Fibroblast of pulmonary artery (primary cell): ENCODE measurements at regions not wholly inside any gene's neighbourhood (a gene's known extent, or its start where the extent isn't known, plus 50 kb on each side); places are given as distances from the start of the nearest gene placed in this dataset.

Source experiments
- DNase-seq: peaks from one replicate; pipeline ENCODE4 v3.0.0-alpha.2; 2010; ENCODE audit warnings: low read depth
- H3K4me3 ChIP-seq: replicated peaks from 2 replicates; pipeline ENCODE4 v1.5.1; 2011; ENCODE audit warnings: low read depth, mild to moderate bottlenecking, control low read depth, low read length, moderate library complexity
- TF ChIP-seq, protein P1 (sequence below): IDR thresholded peaks from 2 replicates; pipeline ENCODE4 v1.5.1; 2011; ENCODE audit warnings: mild to moderate bottlenecking, control low read depth, low read length, inconsistent platforms; ENCODE audit errors: missing control alignments

DNA sequence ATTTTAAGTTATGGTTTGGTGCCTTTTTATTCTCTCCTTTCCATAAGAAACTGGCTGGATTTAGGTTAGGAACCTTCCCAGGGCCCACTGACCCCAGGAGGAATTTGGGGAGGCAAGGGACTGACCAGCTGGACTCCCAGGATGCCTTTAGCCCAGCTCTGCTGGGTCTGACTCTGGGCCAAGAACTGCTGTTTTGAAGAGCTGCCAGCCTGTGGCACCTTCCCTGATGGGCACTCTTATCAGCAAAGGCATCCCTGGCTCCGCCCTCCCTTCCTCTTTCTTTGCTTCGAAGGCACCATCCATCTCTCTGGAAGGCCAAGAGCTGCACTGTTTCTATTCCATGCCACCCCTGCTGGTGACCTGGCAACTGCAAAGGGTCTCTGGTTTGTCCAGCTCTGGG lies 174.7 kb downstream of the POU4F1 start:
- TF ChIP-seq, protein P1, sequence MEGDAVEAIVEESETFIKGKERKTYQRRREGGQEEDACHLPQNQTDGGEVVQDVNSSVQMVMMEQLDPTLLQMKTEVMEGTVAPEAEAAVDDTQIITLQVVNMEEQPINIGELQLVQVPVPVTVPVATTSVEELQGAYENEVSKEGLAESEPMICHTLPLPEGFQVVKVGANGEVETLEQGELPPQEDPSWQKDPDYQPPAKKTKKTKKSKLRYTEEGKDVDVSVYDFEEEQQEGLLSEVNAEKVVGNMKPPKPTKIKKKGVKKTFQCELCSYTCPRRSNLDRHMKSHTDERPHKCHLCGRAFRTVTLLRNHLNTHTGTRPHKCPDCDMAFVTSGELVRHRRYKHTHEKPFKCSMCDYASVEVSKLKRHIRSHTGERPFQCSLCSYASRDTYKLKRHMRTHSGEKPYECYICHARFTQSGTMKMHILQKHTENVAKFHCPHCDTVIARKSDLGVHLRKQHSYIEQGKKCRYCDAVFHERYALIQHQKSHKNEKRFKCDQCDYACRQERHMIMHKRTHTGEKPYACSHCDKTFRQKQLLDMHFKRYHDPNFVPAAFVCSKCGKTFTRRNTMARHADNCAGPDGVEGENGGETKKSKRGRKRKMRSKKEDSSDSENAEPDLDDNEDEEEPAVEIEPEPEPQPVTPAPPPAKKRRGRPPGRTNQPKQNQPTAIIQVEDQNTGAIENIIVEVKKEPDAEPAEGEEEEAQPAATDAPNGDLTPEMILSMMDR = no peak
- no peak overlapping the region for H3K4me3 ChIP-seq
- DNase-seq = no peak

GRCh38 chr13:78426183-78426582 lies 177.2 kb downstream of the POU4F1 start:
- H3K4me3 ChIP-seq = no peak overlapping the region
- DNase-seq = no peak
- TF ChIP-seq, protein P1 = no peak

GRCh38 chr13:78420814-78421213 lies 182.5 kb downstream of the POU4F1 start:
- DNase-seq = no peak
- TF ChIP-seq, protein P1 = no peak
- H3K4me3 ChIP-seq = no peak overlapping the region

GRCh38 chr13:78413887-78414553 lies 189.3 kb downstream of the POU4F1 start:
- DNase-seq = no peak
- H3K4me3 ChIP-seq = no peak overlapping the region
- TF ChIP-seq, protein P1 = no peak

DNA sequence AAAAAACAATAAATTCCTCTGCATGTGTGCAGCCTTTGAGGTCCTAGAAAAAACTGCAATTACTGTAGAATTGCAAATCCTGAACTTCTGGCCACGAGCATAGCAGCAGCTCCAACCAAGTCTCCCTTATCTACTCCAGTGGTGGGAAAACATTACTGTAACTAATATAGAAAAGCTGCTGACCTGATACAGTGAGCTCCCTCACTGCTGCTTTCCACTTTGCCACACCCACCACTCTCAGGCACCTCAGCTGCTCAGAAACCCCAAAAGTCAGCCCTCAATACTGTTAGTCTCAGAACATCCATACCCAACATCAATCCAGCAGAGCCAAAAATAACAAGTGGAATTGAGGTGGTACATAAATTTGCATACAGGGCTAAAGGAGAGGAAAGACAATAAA lies 192.5 kb downstream of the POU4F1 start:
- DNase-seq = no peak
- H3K4me3 ChIP-seq = no peak overlapping the region
- TF ChIP-seq, protein P1 = no peak

DNA sequence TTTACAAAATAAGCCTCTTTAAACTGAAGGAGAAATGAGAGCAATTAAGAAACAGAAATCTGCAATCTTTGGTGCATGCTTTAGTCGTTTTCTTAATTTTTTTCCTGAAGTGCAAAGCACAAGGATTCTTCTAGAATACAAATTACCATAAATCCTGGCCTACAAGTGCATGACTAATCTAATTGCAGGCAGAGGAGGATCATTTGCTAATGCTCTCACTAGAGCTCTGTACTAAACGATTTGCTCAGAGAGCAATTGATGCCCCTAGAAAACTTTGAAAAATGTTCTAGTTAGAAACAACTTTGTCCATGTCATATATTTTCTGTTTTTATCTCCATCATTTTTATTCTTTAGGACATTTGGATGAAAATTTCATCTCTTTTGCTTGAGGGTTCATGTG lies 193.2 kb downstream of the POU4F1 start:
- no peak for DNase-seq
- TF ChIP-seq, protein P1 = no peak
- H3K4me3 ChIP-seq = no peak overlapping the region

DNA sequence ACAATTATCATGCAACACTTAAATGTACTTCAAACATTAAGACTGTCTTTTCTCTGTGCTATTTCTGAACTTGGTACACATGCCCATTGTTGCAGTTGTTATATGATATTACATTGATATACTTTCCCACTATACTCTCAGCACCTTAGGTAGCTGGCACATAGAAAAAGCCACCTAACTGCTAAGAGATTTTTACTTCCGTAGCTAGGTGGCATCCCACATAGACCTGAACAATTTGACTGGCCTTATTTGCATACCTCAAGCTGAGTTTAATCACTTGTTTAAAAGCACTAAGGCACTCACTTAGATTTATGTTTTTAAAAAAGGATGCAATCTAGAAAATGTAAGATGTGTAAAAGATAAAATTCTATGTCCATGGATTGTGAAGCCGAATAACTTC lies 194.2 kb downstream of the POU4F1 start:
- no peak overlapping the region for H3K4me3 ChIP-seq
- TF ChIP-seq, protein P1 = no peak
- no peak for DNase-seq
